Adrenal gland (tissue), 9 donors: ENCODE measurements at regions not wholly inside any gene's neighbourhood (a gene's known extent, or its start where the extent isn't known, plus 50 kb on each side); places are given as distances from the start of the nearest gene placed in this dataset.
A peak's percentile ranks its signal among the peaks of the same experiment; 100 is the strongest.

Experiments
- DNase-seq, 7 donors: peaks; one replicate each; pipeline ENCODE4 v3.0.0-alpha.2; 2019 to 2020
- H3K27ac ChIP-seq, 5 donors: fragments of 200-600 bp; sonication (generic) in 4 of 5; 1 replicate in 3 of 5; 2 replicates in 2 of 5; pipeline versions ENCODE4 v1.5.1 to v1.8.0; 2016 to 2020; ENCODE audit warnings: mild to moderate bottlenecking in 1 of 5
- H3K27me3 ChIP-seq: fragments of 200-600 bp; 2 replicates; pipeline ENCODE4 v1.8.0; 2021
- H3K36me3 ChIP-seq, 2 donors: fragments of 200-600 bp; replicated peaks in 1 of 2; 1 replicate in 1 of 2; 2 replicates in 1 of 2; pipeline versions ENCODE4 v1.5.1 to v1.8.0; 2018 to 2022
- H3K4me1 ChIP-seq, 2 donors: fragments of 200-600 bp; replicated peaks in 1 of 2; 1 replicate in 1 of 2; 2 replicates in 1 of 2; pipeline versions ENCODE4 v1.5.1 to v1.8.0; 2018 to 2021
- H3K4me3 ChIP-seq, 4 donors: fragments of 200-600 bp; sonication (generic) in 3 of 4; one replicate each; pipeline ENCODE4 v1.5.1; 2016 to 2018
- H3K9me3 ChIP-seq, 3 donors: fragments of 200-600 bp; sonication (generic) in 1 of 3; replicated peaks in 1 of 3; 1 replicate in 2 of 3; 2 replicates in 1 of 3; pipeline versions ENCODE4 v1.5.1 to v1.8.0; 2016 to 2021
- CTCF ChIP-seq, 6 experiments: fragments of 450-650 bp in 4 of 6; fragments of 200-600 bp in 2 of 6; sonication (generic) in 1 of 6; IDR thresholded peaks; 1 replicate in 5 of 6; 2 replicates in 1 of 6; pipeline versions ENCODE4 v1.5.1 to v1.8.0; 2016 to 2021; ENCODE audit warnings: antibody characterized with exemption in 6 of 6, mild to moderate bottlenecking in 2 of 6, moderate library complexity in 1 of 6
- POLR2A ChIP-seq, 2 donors: fragments of 450-650 bp; IDR thresholded peaks; one replicate each; pipeline ENCODE4 v1.6.1; 2017; ENCODE audit warnings: antibody characterized with exemption in 2 of 2, mild to moderate bottlenecking in 2 of 2, moderate library complexity in 1 of 2
- WGBS, 4 donors: extraction: QIAGEN DNeasy Blood & Tissue Kit in 2 of 4; methylation state at CpG; one replicate each; pipeline versions ENCODE4 v1.1.5 to v1.1.7; 2013 to 2017; 5-methylcytosine and 5-hydroxymethylcytosine counted together
- intact Hi-C, 2 donors: fragments of 100-400 bp; cut with DNase I; formaldehyde crosslinking; loops; one replicate each; pipeline versions ENCODE4 v1.14.1 to v1.15.0; 2022 to 2023
- donor health status: healthy with polysubstance abuse.
- donor health status: Bipolar disorder and iron deficiency.
- donor health status: DM: yes; HTN: yes; CAD: no.
- donor health status: DM: no; HTN: no; CAD: no.
- donor health status: DM: no; HTN: no; CAD: no.

DNA sequence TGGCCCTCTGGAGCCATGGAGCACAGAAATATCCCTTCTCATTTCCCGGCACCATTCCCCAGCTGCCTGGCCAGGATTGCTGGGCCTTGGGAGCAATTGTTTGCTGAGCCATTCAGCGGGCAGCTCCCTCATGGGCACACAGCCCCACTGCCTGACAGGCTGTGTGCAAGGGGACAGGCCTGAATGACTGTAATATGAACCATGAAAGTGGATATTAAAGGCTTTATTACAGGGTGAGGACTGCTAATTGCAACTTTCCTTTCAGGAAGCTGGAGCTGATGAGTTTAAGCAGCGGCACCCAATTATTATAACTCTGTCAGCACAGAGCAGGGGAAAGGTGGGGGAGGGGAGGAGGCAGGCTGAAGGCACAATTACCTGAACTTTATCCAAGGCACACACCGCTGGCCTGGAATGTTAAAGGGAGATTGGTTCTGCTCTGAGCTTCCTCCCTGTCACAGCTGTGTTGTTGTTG is 159.8 kb upstream of the SDK2 start:
- H3K4me3 ChIP-seq = no peak overlapping the region
- intact Hi-C loops = no loop called here
- DNase-seq = peak in 1 of 7 donors; percentile 6
- TF ChIP-seq CTCF (IDR thresholded peaks at IDR 0.05) = no peak
- TF ChIP-seq POLR2A (IDR thresholded peaks at IDR 0.05) = no peak
- no peaks in the 10 kb centered on the region for H3K9me3 ChIP-seq
- H3K4me1 ChIP-seq = no peaks in the 10 kb centered on the region
- 72 to 75% (median 74%) methylated on average over 4 of the region's 4 CpGs for WGBS, 4 donors
- no peaks in the 10 kb centered on the region for H3K36me3 ChIP-seq
- H3K27me3 ChIP-seq = peaks cover 5% of the 10 kb centered on the region
- no peak overlapping the region for H3K27ac ChIP-seq

GRCh38 chr17:73806768-73807167 is 162.5 kb upstream of the SDK2 start:
- WGBS, 4 donors = 88 to 98% (median 96%) methylated on average over 1 of the region's 1 CpG
- H3K27me3 ChIP-seq = peaks cover 5% of the 10 kb centered on the region
- no peaks in the 10 kb centered on the region for H3K36me3 ChIP-seq
- no peaks in the 10 kb centered on the region for H3K4me1 ChIP-seq
- H3K27ac ChIP-seq = no peak overlapping the region
- intact Hi-C loops = no loop called here
- no peak overlapping the region for H3K4me3 ChIP-seq
- TF ChIP-seq CTCF (IDR thresholded peaks at IDR 0.05) (no peak), POLR2A (IDR thresholded peaks at IDR 0.05) (no peak)
- H3K9me3 ChIP-seq = no peaks in the 10 kb centered on the region
- DNase-seq = no peak

- no peaks in the 10 kb centered on the region for H3K9me3 ChIP-seq
- H3K27me3 ChIP-seq = no peaks in the 10 kb centered on the region
- no peaks in the 10 kb centered on the region for H3K4me1 ChIP-seq
- WGBS, 4 donors = 57 to 89% (median 86%) methylated on average over 5 of the region's 5 CpGs
- intact Hi-C loops = no loop called here
- no peak overlapping the region for H3K27ac ChIP-seq
- DNase-seq = no peak
- no peaks in the 10 kb centered on the region for H3K36me3 ChIP-seq
- H3K4me3 ChIP-seq = no peak overlapping the region
- TF ChIP-seq CTCF (IDR thresholded peaks at IDR 0.05) = no peak
- no peak for TF ChIP-seq POLR2A (IDR thresholded peaks at IDR 0.05)
Observed at GRCh38 chr17:73813201-73813600, 169.0 kb upstream of the SDK2 start.

DNA sequence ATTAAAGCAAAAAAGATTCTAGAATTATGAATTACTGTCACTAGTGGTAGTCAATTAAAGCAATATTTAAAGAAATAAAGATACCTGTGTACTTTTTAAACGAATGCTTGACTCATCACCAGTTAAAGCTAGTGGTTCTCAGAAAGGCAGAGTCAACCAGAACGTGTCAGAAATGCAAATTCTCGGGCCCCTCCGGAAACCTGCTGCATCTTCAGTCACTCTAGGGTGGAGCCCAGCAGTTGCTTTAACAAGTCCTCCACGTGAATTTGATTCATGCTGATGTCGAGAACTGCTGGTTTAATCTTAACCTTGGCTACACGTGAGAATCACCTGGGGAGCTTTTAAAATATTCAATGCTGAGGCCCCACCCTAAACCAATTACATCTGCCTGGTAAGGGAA is 169.8 kb upstream of the SDK2 start:
- TF ChIP-seq CTCF (IDR thresholded peaks at IDR 0.05) = no peak
- no peak for TF ChIP-seq POLR2A (IDR thresholded peaks at IDR 0.05)
- Histone ChIP-seq H3K27me3 (no peaks in the 10 kb centered on the region), H3K4me1 (no peaks in the 10 kb centered on the region), H3K36me3 (no peaks in the 10 kb centered on the region), H3K9me3 (no peaks in the 10 kb centered on the region), H3K27ac (no peak overlapping the region), H3K4me3 (no peak overlapping the region)
- DNase-seq = no peak
- 55 to 64% (median 58%) methylated on average over 7 of the region's 7 CpGs for WGBS, 4 donors
- intact Hi-C loops = no loop called here
